IPS-NIHi11 (cell line): ENCODE measurements at regions not wholly inside any gene's neighbourhood (a gene's known extent, or its start where the extent isn't known, plus 50 kb on each side); places are given as distances from the start of the nearest gene placed in this dataset.

ENCODE experiments used
- DNase-seq: peaks from one replicate; pipeline ENCODE4 v3.0.0; 2012; ENCODE audit warnings: mixed read lengths, low spot score

DNA sequence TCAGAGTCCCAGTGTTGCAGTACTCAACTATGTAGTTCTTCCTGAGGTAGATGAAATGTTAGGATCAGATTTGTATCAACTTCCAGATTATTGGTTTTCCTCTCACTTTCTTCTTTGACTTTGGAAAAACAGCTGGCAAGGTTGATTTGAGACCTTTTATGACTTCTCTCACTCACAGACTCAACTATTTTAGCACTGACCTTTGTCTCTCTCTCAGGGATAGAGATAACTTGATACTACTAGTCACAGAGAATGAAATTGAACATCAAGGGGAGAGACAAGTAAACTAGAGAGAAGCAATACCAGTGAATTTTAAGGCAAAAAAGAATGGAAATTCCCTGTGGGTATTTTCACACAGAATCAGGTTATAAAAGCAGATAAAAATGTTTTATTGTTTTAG lies 159.7 kb upstream of the B3GALT2 start:
- no peak for DNase-seq

DNA sequence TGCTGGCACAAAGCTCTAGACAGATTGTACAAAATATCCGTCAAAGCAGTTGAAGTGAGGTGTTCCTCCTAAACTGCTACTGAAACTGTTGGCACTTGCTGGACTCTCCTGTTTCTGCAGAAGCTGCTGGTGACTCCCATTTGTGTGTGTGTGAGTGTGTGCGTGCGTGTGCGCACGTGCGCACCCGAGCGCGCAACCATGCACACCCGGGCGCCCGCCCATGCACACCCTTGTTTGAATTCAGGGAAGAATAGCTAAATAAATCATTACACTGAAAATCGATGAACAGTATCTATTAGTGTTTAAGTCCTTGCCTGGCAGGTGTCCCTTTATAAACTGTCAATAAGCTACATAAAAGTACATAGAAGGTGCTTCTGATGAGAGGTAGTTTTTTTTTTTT lies 156.4 kb upstream of the B3GALT2 start:
- no peak for DNase-seq

DNA sequence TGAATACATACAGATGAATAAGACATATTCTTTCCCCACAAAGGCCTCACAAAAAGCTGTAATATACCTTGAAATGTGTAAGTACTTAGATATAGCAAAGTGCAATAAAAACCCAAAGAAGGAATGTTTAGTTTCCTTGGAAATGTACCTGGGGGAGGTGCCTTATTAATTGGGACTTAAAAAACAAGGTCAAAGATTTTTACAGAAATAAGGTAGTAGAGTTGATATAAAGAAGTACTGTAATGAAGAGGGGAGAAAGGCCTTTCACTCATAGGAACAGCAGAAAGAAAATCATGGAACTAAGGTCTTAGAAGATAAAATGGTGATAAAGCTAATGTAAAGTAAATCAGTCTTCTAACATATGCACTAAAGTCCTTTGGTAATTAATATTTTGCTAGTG lies 153.9 kb upstream of the B3GALT2 start:
- DNase-seq = no peak

DNA sequence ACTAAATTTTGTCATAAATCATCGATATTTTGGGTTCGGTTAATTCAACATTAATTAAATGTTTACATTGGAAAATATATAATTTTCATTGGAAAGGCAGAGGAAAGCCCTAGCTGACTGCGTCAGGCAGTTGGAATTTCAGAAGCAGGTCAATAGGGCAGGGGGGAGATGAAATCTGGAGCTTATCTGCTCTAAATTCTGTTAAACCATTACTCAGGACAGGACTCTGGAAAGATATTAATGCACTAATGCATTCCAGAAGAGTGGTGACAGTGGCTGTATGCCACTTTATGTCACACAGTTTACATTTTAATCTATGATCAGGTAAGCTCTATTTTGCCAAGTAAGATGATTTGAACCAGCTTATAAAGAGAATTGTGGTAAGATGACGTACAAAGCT lies 153.0 kb upstream of the B3GALT2 start:
- no peak for DNase-seq

DNA sequence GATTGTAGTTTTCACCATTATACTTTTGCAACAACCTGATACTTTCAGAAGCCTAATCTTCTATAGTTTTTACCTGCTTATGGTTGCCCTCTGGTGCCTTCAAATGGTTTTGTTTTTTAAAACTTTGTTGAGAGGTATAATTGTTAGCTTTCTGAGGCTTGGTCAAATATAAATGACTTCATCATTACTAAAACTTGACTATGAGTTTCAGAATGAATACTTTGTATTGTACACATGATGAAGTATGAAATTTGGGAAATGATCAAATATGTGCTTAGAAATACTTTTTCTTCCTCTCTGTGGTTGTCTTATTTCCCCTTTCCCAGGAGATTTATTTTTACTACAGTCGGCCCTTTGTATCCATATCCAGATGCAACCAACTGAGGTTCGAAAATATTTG lies 151.8 kb upstream of the B3GALT2 start:
- no peak for DNase-seq

DNA sequence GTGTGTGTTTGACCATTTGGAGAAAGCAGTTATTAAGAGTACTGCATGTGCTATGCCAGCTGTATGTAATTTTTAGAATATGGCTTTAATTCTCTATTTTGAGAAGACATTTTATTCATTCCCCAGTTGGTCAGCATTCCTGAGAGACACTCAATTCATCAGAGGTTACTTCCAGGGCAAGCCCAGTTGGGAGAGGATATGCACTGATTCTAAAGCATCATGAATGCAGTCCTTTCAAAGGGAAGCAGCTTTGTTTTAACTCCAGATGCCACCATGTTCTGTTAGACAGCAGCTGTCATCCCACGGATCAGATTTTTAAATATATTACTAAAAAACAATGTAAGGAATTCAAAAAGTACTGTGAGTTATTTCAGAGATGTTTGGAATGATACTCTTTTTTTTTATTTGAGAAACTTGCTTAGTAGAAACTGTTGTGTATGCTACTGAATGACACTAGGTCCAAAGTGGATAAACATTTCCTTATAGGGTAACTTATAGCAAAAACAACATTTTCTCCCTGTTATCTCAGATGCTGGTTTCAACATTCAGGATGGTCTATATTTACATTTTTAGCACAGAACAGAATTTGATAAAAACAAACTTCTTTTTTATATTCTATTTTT lies 149.5 kb upstream of the B3GALT2 start:
- DNase-seq = no peak

DNA sequence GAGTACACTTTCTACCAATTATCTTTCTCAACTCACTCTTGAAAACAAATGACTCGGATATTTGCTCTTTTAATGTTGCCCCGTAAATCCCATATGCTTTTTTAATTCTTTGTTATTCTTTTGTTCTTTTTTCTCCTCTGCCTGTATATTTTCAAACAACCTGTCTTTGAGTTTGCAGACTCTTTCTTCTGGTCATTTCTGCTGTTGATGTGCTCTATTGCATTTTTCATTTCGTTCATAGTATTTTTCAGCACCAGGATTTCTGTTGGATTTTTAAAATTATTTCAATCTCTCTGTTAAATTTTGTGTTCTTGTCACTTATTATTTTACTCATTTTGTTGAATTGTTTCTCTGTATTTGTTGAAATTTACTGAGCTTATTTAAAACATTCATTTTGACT lies 146.8 kb upstream of the B3GALT2 start:
- no peak for DNase-seq

DNA sequence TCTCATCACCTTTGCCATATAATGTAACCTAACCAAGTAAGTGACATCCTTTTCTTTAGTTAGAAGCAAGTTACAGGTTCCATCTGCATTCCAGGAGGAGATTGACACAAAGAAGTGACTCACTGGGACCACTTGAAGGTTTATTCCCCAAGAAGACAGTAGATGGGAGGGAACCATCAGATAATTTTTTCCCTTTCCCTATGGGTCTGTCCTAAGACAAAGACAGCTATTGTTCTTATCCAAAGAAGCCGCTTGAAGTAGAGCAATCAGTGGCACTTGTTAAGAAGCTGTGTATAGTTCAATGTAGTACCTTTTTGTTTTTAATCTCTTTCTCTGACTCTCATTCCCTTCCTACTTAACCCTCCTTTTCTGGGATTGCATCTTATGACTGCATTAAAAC lies 139.9 kb upstream of the B3GALT2 start:
- no peak for DNase-seq

DNA sequence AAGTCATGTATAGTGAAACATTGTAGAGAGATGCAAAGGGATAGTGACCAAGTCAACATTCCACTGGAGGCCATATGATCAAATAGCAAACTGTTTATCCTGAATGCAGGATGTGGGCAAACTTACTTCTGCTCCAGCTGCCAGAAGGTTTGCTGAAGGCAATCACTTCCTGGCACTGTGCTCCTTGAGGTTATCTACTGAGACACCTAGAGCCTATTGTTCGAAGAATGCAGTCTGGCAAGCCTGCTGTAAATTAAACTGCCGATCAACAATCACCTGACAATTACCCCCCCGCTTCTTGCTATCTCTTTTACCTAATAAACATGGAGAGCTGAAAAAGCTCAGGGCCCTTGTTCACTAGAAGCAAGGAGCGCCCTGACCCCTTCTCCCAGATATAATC lies 139.4 kb upstream of the B3GALT2 start:
- DNase-seq = no peak

DNA sequence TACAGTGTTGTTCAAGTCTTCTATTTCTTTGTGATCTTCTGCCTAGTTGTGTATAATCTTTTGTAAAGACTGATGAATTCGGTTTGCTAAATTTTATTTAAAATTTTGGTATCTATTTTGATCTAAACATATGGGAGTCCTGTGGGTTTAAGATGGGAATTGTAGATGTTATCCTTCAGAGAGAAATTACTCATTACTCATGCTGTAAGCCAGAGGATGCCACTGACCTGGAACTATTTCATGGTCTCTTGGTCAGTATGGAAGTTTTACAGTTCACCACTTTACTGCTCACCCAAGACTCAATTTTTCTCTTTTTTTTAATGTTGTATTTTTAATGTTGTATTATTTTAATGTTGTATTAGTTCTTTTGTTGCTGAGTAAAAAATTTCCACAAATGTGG lies 138.6 kb upstream of the B3GALT2 start:
- DNase-seq = no peak

DNA sequence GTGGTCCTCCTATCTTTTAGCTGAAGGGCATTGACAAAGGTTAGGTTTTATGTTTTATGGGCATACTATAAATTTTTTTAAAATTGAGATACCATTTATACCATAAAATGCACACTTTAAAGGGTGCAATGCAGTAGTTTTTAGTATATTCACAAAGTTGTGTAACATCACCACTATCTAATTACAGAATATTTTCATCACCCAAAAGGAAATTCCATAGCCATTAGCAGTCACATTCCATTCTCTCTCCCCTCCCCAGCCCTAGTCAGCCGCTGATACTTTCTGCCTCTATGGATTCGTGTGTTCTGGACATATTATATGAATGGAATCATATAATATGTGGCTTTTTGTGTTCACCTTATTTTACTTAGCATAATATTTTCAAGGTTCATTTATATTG lies 135.8 kb upstream of the B3GALT2 start:
- DNase-seq = no peak

DNA sequence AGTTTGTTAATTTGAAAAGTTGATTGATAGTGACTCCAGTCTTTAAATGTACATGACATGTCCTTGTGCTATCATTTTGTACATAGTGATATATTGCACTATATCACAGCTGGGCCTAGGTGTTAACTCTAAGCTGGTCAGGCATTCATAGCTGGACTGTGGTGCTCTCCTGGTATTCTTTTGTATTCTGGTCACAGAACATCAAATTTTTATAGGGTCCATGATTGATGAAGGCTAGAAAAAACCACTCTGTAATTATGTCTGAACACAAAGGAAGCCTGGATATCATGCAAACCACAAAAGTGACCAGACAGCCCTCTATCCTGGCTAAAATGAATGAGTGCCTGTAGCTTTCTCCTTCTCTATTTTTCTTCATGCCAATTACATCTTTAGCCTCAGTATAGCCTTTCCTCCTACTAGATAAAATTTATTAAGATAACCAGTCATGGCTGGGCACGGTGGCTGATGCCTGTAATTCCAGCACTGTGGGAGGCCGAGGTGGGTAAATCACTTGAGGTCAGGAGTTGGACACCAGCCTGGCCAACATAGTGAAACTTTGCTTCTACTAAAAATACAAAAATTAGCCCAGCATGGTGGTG lies 134.9 kb upstream of the B3GALT2 start:
- DNase-seq = no peak

DNA sequence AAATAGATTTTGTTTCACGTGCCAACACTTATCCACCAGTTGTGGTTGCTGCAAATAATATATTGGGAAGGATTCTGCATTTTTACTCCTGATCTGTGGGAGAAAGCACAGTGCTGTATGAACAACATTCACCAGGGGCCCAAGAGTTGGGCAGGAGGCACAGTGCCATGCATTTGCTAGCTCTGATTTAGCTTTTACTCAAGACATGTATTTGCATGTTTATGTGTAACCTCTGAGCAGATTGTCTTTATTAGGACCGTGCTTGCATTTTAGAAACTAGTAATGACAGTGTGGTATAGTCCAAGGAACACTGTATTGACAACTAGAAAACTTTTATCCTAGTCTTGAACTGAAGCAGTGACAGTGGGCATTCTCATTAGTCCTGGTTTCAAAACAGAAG lies 133.9 kb upstream of the B3GALT2 start:
- no peak for DNase-seq

DNA sequence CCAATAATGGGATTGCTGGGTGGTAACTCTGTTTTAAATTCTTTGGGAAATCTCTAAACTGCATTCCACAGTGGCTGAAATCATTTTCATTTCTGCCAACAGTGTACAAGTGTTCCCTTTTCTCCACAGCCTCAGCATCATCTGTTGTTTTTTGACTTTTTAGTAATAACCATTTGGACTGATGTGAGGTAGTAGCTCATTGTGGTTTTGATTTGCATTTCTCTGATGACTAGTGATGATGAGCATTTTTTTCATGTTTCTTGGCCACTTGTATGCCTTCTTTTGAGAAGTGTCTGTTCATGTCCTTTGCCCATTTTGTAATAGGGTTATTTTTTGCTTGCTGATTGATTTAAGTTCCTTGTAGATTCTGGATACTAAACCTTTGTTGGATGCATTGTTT lies 131.9 kb upstream of the B3GALT2 start:
- no peak for DNase-seq

DNA sequence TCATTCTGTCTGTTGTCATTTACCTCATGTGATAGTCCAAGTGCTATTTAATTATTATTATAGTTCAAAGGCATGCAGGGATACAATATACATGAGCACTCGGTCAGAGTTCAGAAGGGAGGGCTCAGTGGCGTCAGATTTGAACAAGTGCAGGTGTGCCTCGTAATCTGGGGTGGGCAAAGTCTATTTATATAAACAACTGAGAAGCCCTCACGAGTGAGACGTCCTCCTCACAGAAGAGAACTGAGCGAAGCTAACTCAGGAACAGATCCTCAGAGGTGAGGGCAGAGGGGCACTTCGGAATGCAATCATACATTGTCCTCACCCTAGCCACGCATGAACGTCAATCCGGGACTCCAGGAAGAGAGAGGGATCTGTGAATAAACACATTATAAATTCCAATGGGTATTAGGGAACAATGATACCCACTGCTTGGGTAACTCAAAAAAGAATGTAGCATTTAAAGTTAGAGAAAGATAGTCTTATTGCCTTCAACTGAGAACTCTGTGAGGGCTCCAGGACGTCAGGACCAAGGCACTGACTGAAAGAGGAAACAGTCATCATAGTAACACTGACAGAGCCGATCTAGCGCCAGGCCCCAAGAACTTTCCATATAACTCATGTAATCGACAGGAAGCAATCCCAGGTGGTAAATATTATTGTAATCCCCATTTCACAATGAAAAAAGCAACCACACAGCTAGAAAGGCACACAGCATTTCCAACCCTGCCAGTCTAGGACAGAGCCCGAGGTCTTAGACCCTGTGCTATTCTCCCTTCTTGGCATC lies 127.1 kb upstream of the B3GALT2 start:
- DNase-seq = no peak

DNA sequence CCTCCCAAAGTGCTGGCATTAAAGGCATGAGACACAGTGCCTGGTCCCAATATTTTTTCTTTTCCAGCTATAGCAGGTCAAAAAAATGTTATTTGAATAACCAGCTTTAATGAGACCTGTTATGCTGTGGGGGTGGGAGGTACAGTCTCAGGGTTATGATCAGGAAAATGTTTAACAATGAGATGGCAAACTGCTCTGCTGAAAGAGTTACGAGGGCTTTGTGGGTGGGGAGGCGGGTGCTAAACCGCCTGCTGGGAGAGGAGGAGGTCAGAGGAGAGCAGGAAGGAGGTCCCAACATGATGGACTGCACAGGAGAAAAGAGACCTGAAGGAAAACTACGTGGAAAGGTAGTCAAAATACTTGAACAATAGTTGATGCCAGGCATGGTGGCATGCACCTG lies 126.0 kb upstream of the B3GALT2 start:
- no peak for DNase-seq

DNA sequence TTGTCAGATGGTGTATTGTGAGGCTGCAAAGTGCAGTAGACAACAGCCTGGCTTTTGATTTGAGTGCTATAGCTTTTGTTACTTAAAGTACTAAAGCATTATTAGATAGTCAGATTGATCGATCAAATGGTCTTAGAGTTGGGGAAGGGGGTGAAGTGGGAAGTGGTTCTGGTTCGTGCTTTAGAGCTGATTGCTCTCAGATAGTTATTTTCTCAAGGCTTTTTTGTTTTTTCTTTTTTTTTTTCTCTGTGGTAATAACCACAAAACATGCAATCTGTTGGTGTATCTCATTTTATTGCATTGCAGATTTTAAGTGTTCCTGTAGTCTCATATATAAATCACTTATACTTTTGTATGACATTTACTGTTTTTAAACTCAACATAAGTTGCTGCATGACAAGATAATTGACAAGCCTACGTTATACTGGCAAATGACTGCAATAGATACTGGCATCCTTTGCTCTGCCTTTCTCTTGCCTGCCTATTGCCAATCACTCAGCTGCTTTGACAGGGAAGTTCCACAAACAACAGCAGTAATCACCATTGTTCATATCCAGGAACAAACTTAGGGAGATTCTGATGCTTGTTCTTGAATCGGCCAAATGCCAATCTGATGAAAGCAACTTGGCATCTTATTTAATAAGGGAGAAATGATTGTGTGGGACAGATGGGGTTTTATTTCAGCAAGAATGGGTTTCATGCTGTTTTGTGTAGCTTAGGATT lies 125.0 kb upstream of the B3GALT2 start:
- no peak for DNase-seq

DNA sequence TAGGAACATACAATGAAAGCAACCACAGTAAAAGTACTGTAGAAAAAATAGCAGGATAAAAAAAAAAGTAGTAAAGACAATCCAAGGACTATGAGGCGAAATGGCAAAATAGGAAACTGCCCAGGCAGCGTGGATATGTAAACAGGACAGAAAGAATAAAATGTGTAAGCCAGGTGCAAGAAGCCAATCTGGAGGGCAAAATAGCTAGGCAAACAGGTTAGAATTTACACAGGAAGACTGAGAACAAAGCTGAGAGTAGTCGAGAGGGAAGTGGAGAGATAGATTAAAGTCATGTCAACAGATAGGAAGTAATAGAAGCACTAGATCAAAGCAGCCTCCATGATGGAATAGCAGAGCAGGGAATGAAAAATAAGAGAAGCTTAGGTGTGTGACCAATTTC lies 124.2 kb upstream of the B3GALT2 start:
- DNase-seq = no peak

DNA sequence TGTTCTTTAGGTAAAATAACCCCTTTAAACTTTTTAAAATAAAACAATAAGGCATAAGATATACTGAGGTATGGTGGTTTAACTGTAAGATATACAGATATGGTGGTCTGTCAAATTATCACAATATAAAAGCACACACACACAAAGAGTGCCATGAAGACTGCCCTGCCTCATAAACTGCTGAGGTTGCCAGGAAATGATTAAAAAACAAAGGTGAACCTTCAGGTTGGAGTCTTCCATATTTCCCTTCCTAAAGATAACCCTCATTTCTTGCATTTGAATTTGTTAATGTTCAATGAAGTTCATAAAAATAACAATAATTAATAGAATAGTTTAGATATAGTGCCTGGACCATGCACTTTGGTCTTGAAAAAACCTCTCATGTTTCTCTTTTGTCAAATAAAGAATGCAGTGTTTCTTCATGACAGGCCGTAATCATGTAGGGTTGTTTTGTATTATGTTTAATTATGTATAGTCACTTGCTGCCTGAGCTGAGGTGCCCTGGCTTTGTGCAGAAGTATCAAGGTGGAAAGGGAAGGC lies 123.6 kb upstream of the B3GALT2 start:
- DNase-seq = no peak

DNA sequence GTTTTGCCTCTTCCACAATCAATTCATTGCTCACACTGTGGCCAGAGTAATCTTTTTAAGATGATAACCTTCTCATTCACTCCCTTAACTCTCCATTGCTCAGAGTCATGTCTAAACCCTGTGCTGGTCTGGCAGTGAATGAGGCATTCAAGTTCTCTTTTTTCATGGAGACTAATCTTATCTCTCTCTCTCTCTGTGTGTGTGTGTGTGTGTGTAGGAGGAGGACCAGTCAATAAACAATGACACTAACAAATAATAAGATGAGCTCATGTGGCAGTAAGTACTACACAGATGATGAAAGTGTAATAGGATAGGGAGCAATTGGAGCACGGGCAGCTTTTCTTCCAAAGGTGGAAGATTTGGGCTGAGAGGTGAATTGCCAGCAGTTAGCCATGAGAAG lies 122.0 kb upstream of the B3GALT2 start:
- no peak for DNase-seq

DNA sequence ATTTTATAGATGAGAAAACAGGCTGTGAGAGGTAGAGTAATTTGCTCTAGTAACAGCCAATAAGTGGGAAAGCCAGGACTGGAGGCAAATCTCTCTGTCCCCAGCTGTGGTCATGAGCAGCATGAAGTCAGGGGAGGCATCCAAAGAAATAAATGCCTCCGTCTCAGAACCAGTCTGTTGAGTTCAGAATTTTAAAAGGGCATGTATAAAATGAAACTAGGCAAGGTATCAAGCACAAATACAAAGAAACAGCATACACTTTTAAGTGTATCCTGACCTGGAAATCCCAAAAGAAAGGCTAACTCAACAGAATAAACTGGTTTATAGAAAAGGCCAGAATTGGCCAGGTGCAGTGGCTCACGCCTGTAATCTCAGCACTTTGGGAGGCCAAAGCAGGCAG lies 120.0 kb upstream of the B3GALT2 start:
- no peak for DNase-seq
